WERI-Rb-1 (cell line): ENCODE measurements at regions not wholly inside any gene's neighbourhood (a gene's known extent, or its start where the extent isn't known, plus 50 kb on each side); places are given as distances from the start of the nearest gene placed in this dataset.

ENCODE experiments used
- DNase-seq: peaks from one replicate; pipeline ENCODE4 v3.0.0-alpha.2; 2020
- H3K27ac ChIP-seq: fragments of 250-450 bp; sonication (Bioruptor Pico); 2 replicates; pipeline ENCODE4 v1.5.1; 2020; ENCODE audit warnings: mild to moderate bottlenecking, moderate library complexity
- H3K27me3 ChIP-seq: fragments of 250-450 bp; sonication (Bioruptor Pico); 2 replicates; pipeline ENCODE4 v1.5.1; 2021; ENCODE audit warnings: mild to moderate bottlenecking, low read depth, moderate library complexity; ENCODE audit not compliant: insufficient read depth, severe bottlenecking
- H3K36me3 ChIP-seq: fragments of 250-450 bp; sonication (Bioruptor Pico); 2 replicates; pipeline ENCODE4 v1.5.1; 2020; ENCODE audit warnings: mild to moderate bottlenecking, moderate library complexity
- H3K4me3 ChIP-seq: 2 replicates; pipeline ENCODE4 v1.5.1; 2011; ENCODE audit warnings: low read depth, mild to moderate bottlenecking, control low read depth, low read length
- H3K9me3 ChIP-seq: fragments of 250-450 bp; sonication (Bioruptor Pico); 2 replicates; pipeline ENCODE4 v1.5.1; 2021; ENCODE audit warnings: mild to moderate bottlenecking, moderate library complexity; ENCODE audit not compliant: severe bottlenecking
- CTCF ChIP-seq: IDR thresholded peaks from 2 replicates; pipeline ENCODE4 v1.5.1; 2011; ENCODE audit warnings: low read depth, mild to moderate bottlenecking, control low read depth, inconsistent platforms, low read length

- Histone ChIP-seq H3K4me3 (no peak overlapping the region), H3K9me3 (no peaks in the 10 kb centered on the region), H3K27ac (no peak overlapping the region), H3K36me3 (no peaks in the 10 kb centered on the region), H3K27me3 (no peaks in the 10 kb centered on the region)
- no peak for TF ChIP-seq CTCF
- DNase-seq = no peak
Measured at GRCh38 chr2:204454672-204455380, 90.4 kb upstream of the PARD3B start.

- no peak for DNase-seq
- Histone ChIP-seq H3K9me3 (no peaks in the 10 kb centered on the region), H3K27ac (no peak overlapping the region), H3K36me3 (no peaks in the 10 kb centered on the region), H3K4me3 (no peak overlapping the region), H3K27me3 (no peaks in the 10 kb centered on the region)
- no peak for TF ChIP-seq CTCF
Measured at GRCh38 chr2:204468746-204469429, 76.4 kb upstream of the PARD3B start.

GRCh38 chr2:204470178-204470620 lies 75.1 kb upstream of the PARD3B start:
- no peak overlapping the region for H3K4me3 ChIP-seq
- H3K27me3 ChIP-seq = no peaks in the 10 kb centered on the region
- no peak for TF ChIP-seq CTCF
- H3K9me3 ChIP-seq = no peaks in the 10 kb centered on the region
- H3K36me3 ChIP-seq = no peaks in the 10 kb centered on the region
- no peak overlapping the region for H3K27ac ChIP-seq
- no peak for DNase-seq

- H3K36me3 ChIP-seq = no peaks in the 10 kb centered on the region
- no peaks in the 10 kb centered on the region for H3K27me3 ChIP-seq
- TF ChIP-seq CTCF = no peak
Measured at GRCh38 chr2:204470621-204471196, 74.6 kb upstream of the PARD3B start.

GRCh38 chr2:204472375-204472774 lies 72.9 kb upstream of the PARD3B start:
- Histone ChIP-seq H3K4me3 (no peak overlapping the region), H3K36me3 (no peaks in the 10 kb centered on the region), H3K27ac (no peak overlapping the region), H3K9me3 (no peaks in the 10 kb centered on the region), H3K27me3 (no peaks in the 10 kb centered on the region)
- DNase-seq = no peak
- no peak for TF ChIP-seq CTCF

More at GRCh38 chr2:204470621-204471196, 74.6 kb upstream of the PARD3B start:
- no peak for DNase-seq
- H3K9me3 ChIP-seq = no peaks in the 10 kb centered on the region
- no peak overlapping the region for H3K27ac ChIP-seq
- no peak overlapping the region for H3K4me3 ChIP-seq
